DMS53 treated with DMSO at 0.1 percent for 48 hours (cell line): ENCODE measurements at regions not wholly inside any gene's neighbourhood (a gene's known extent, or its start where the extent isn't known, plus 50 kb on each side); places are given as distances from the start of the nearest gene placed in this dataset.

Experiments
- DNase-seq: peaks from one replicate; lab custom pipeline; 2025; ENCODE audit not compliant: unreplicated experiment; lab: John Stamatoyannopoulos, UW

- no peak for DNase-seq
These were observed 133.7 kb upstream of the EDNRA start for GRCh38 chr4:147347217-147347616.

- DNase-seq = no peak
These were observed 131.7 kb upstream of the EDNRA start for GRCh38 chr4:147349193-147349592.

- no peak for DNase-seq
These were observed 129.7 kb upstream of the EDNRA start for GRCh38 chr4:147351083-147351787.

GRCh38 chr4:147354237-147354636 is 126.7 kb upstream of the EDNRA start:
- DNase-seq = no peak

- no peak for DNase-seq
These were observed 125.8 kb upstream of the EDNRA start for GRCh38 chr4:147355032-147355656.

- DNase-seq = peak; percentile 9
These were observed 125.0 kb upstream of the EDNRA start for GRCh38 chr4:147355847-147356246.

GRCh38 chr4:147360301-147360700 is 120.6 kb upstream of the EDNRA start:
- no peak for DNase-seq

GRCh38 chr4:147361726-147362125 is 119.2 kb upstream of the EDNRA start:
- peak; percentile 29 for DNase-seq

- DNase-seq = peak; percentile 40
These were observed 118.0 kb upstream of the EDNRA start for GRCh38 chr4:147362938-147363337.

- no peak for DNase-seq
These were observed 117.4 kb upstream of the EDNRA start for GRCh38 chr4:147363514-147363913.

GRCh38 chr4:147365396-147365795 is 115.5 kb upstream of the EDNRA start:
- DNase-seq = no peak

GRCh38 chr4:147366164-147366563 is 114.7 kb upstream of the EDNRA start:
- DNase-seq = no peak

GRCh38 chr4:147367891-147368290 is 113.0 kb upstream of the EDNRA start:
- DNase-seq = no peak

- DNase-seq = no peak
These were observed 111.9 kb upstream of the EDNRA start for GRCh38 chr4:147368948-147369347.

GRCh38 chr4:147370473-147370872 is 110.4 kb upstream of the EDNRA start:
- DNase-seq = peak; percentile 75

GRCh38 chr4:147370881-147371280 is 110.0 kb upstream of the EDNRA start:
- DNase-seq = peak; percentile 52

- DNase-seq = no peak
These were observed 109.2 kb upstream of the EDNRA start for GRCh38 chr4:147371661-147372060.

GRCh38 chr4:147378780-147379179 is 102.1 kb upstream of the EDNRA start:
- DNase-seq = peak; percentile 42

GRCh38 chr4:147381749-147382148 is 99.1 kb upstream of the EDNRA start:
- no peak for DNase-seq

- no peak for DNase-seq
These were observed 92.9 kb upstream of the EDNRA start for GRCh38 chr4:147388018-147388417.

GRCh38 chr4:147396105-147396504 is 84.8 kb upstream of the EDNRA start:
- DNase-seq = peak; percentile 11

GRCh38 chr4:147398556-147398955 is 82.3 kb upstream of the EDNRA start:
- no peak for DNase-seq

- DNase-seq = no peak
These were observed 80.2 kb upstream of the EDNRA start for GRCh38 chr4:147400721-147401120.
